Heart left ventricle (tissue), 16 donors: ENCODE measurements at regions not wholly inside any gene's neighbourhood (a gene's known extent, or its start where the extent isn't known, plus 50 kb on each side); places are given as distances from the start of the nearest gene placed in this dataset.
A peak's percentile ranks its signal among the peaks of the same experiment; 100 is the strongest.

Source experiments
- ATAC-seq, 4 donors: fragments of 200-7000 bp; cut with Tn5 transposase; one replicate each; pipeline ENCODE4 v1.9.1; 2020 to 2022; ENCODE audit warnings: moderate library complexity in 4 of 4, mild to moderate bottlenecking in 3 of 4, moderate number of reproducible peaks in 1 of 4
- DNase-seq, 5 donors: peaks; one replicate each; pipeline ENCODE4 v3.0.0-alpha.2; 2020
- H3K27ac ChIP-seq, 12 donors: fragments of 200-600 bp; sonication (generic) in 4 of 12; one replicate each; pipeline versions ENCODE4 v1.5.0 to v1.8.0; 2016 to 2022; ENCODE audit warnings: mild to moderate bottlenecking in 2 of 12
- H3K27me3 ChIP-seq, 9 donors: fragments of 200-600 bp; sonication (generic) in 2 of 9; one replicate each; pipeline versions ENCODE4 v1.5.1 to v1.8.0; 2016 to 2022; ENCODE audit warnings: mild to moderate bottlenecking in 3 of 9
- H3K36me3 ChIP-seq, 9 donors: fragments of 200-600 bp; sonication (generic) in 2 of 9; one replicate each; pipeline versions ENCODE4 v1.5.0 to v1.8.0; 2018 to 2022; ENCODE audit warnings: mild to moderate bottlenecking in 2 of 9
- H3K4me1 ChIP-seq, 12 donors: fragments of 200-600 bp; sonication (generic) in 4 of 12; one replicate each; pipeline versions ENCODE4 v1.5.0 to v1.8.0; 2016 to 2022; ENCODE audit warnings: mild to moderate bottlenecking in 3 of 12
- H3K4me3 ChIP-seq, 12 donors: fragments of 200-600 bp; sonication (generic) in 4 of 12; one replicate each; pipeline versions ENCODE4 v1.5.0 to v1.8.0; 2017 to 2022; ENCODE audit warnings: mild to moderate bottlenecking in 9 of 12, moderate library complexity in 4 of 12
- H3K9me3 ChIP-seq, 12 donors: fragments of 200-600 bp; sonication (generic) in 4 of 12; one replicate each; pipeline versions ENCODE4 v1.5.0 to v1.8.0; 2016 to 2022; ENCODE audit warnings: mild to moderate bottlenecking in 1 of 12
- CTCF ChIP-seq, 12 donors: fragments of 200-600 bp; sonication (generic) in 4 of 12; IDR thresholded peaks; one replicate each; pipeline versions ENCODE4 v1.5.0 to v1.8.0; 2018 to 2022; ENCODE audit warnings: antibody characterized with exemption in 12 of 12, mild to moderate bottlenecking in 5 of 12
- POLR2A ChIP-seq, 2 donors: fragments of 450-650 bp; IDR thresholded peaks; one replicate each; pipeline ENCODE4 v1.6.1; 2017; ENCODE audit warnings: antibody characterized with exemption in 2 of 2, mild to moderate bottlenecking in 2 of 2, moderate library complexity in 2 of 2
- WGBS, 4 donors: extraction: QIAGEN DNeasy Blood & Tissue Kit in 2 of 4; methylation state at CpG; one replicate each; pipeline versions ENCODE4 v1.1.5 to v1.1.7; 2013 to 2018; 5-methylcytosine and 5-hydroxymethylcytosine counted together
- intact Hi-C, 10 donors: fragments of 100-400 bp; cut with DNase I; formaldehyde crosslinking; loops; one replicate each; pipeline versions ENCODE4 v1.11.1 to v1.14.2; 2022
- donor health status: ischemic (EF 13 %, LVEDD 7.1; RV severe dilation, severe dysfunction).
- donor health status: healthy with polysubstance abuse.
- donor health status: DM: no; HTN: yes; CAD: no.
- donor health status: DM: no; HTN: no; CAD: no.
- donor health status: ischemic (EF 25% LVEDD 6.9; RV normal size, moderate dysfunction).
- donor health status: ischemic (EF 25% LVEDD 5.7; RV mildly dilated, moderate dysfunction).
- donor health status: healthy.
- donor health status: DM: yes; HTN: yes; CAD: no.
- donor health status: ischemic (EF 35%, LVEDD 5.7; RV mildly dilated, moderate dysfunction).
- donor health status: nonischemic (EF 11% LVEDD 7.7; RV severe dilation, severe dysfunction).
- donor health status: DM: yes; HTN: yes; CAD: no.
- donor health status: PGD.
- donor health status: ischemic (EF 29% LVEDD 5.4; RV normal size, mild dysfunction).
- donor health status: nonischemic (EF 23%, LVEDD 6.1; RV moderate dilation, normal function).

- Histone ChIP-seq H3K27me3 (no peaks in the 10 kb centered on the region), H3K36me3 (no peaks in the 10 kb centered on the region), H3K4me1 (peaks cover 0 to 14% (median 3%) of the 10 kb centered on the region in 12 donors), H3K27ac (peak overlapping the region in 1 of 12 donors; percentile 42), H3K4me3 (no peak overlapping the region), H3K9me3 (peaks cover 0 to 6% (median 0%) of the 10 kb centered on the region in 12 donors)
- DNase-seq (no peak), ATAC-seq (no peak)
- intact Hi-C loops: no loop called here
- TF ChIP-seq POLR2A (IDR thresholded peaks at IDR 0.05) (no peak), CTCF (IDR thresholded peaks at IDR 0.05) (no peak)
- WGBS, 4 donors: 83 to 91% (median 86%) methylated on average over 3 of the region's 3 CpGs
Measured at GRCh38 chr6:164554226-164554625, 755.2 kb downstream of the C6orf118 start.

GRCh38 chr6:164551706-164552105 is 757.7 kb downstream of the C6orf118 start:
- H3K9me3 ChIP-seq: no peaks in the 10 kb centered on the region
- no peaks in the 10 kb centered on the region for H3K36me3 ChIP-seq
- intact Hi-C loops: no loop called here
- TF ChIP-seq POLR2A (IDR thresholded peaks at IDR 0.05) (no peak), CTCF (IDR thresholded peaks at IDR 0.05) (no peak)
- H3K27me3 ChIP-seq: no peaks in the 10 kb centered on the region
- no peak overlapping the region for H3K4me3 ChIP-seq
- H3K27ac ChIP-seq: no peak overlapping the region
- DNase-seq (no peak), ATAC-seq (no peak)
- peaks cover 0 to 14% (median 3%) of the 10 kb centered on the region in 12 donors for H3K4me1 ChIP-seq
- WGBS, 4 donors: 82 to 87% (median 84%) methylated on average over 4 of the region's 4 CpGs

GRCh38 chr6:164547076-164547475 is 762.3 kb downstream of the C6orf118 start:
- intact Hi-C loops: no loop called here
- H3K4me1 ChIP-seq: no peaks in the 10 kb centered on the region
- no peaks in the 10 kb centered on the region for H3K36me3 ChIP-seq
- no peaks in the 10 kb centered on the region for H3K27me3 ChIP-seq
- no peak for DNase-seq
- ATAC-seq: no peak
- TF ChIP-seq POLR2A (IDR thresholded peaks at IDR 0.05): no peak
- TF ChIP-seq CTCF (IDR thresholded peaks at IDR 0.05): no peak
- no peaks in the 10 kb centered on the region for H3K9me3 ChIP-seq
- 79 to 83% (median 82%) methylated on average over 3 of the region's 3 CpGs for WGBS, 4 donors
- no peak overlapping the region for H3K4me3 ChIP-seq
- H3K27ac ChIP-seq: no peak overlapping the region

GRCh38 chr6:164546263-164546662 is 763.1 kb downstream of the C6orf118 start:
- H3K4me1 ChIP-seq: no peaks in the 10 kb centered on the region
- no peaks in the 10 kb centered on the region for H3K27me3 ChIP-seq
- no peaks in the 10 kb centered on the region for H3K36me3 ChIP-seq
- TF ChIP-seq CTCF (IDR thresholded peaks at IDR 0.05) (no peak), POLR2A (IDR thresholded peaks at IDR 0.05) (no peak)
- intact Hi-C loops: no loop called here
- 41 to 66% (median 58%) methylated on average over 2 of the region's 2 CpGs for WGBS, 4 donors
- H3K4me3 ChIP-seq: no peak overlapping the region
- no peak for DNase-seq
- no peak for ATAC-seq
- no peaks in the 10 kb centered on the region for H3K9me3 ChIP-seq
- no peak overlapping the region for H3K27ac ChIP-seq
